ENCODE measurements at regions not wholly inside any gene's neighbourhood (a gene's known extent, or its start where the extent isn't known, plus 50 kb on each side); places are given as distances from the start of the nearest gene placed in this dataset.
"Not testable (repeated sequence)": the region's sequence is repeated elsewhere in the genome, so short reads cannot be mapped to it uniquely, and the experiment has no call there.

DNA sequence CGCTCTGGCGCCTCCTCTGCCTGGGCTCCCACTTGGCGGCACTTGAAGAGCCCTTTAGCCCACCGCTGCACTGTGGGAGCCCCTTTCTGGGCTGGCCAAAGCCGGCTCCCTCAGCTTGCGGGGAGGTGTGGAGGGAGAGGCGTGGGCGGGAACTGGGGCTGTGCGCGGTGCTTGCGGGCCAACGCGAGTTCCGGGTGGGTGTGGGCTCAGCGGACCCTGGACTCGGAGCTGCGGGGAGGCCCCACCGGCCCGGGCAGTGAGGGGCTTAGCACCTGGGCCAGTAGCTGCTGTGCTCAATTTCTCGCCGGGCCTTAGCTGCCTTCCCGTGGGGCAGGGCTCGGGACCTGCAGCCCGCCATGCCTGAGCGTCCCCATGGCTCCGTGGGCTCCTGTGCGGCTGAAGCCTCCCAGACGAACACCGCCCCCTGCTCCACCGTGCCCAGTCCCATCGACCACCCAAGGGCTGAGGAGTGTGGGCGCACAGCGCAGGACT is 216.2 kb downstream of the FGFR2 start:
- TF ChIP-seq, protein P1, sequence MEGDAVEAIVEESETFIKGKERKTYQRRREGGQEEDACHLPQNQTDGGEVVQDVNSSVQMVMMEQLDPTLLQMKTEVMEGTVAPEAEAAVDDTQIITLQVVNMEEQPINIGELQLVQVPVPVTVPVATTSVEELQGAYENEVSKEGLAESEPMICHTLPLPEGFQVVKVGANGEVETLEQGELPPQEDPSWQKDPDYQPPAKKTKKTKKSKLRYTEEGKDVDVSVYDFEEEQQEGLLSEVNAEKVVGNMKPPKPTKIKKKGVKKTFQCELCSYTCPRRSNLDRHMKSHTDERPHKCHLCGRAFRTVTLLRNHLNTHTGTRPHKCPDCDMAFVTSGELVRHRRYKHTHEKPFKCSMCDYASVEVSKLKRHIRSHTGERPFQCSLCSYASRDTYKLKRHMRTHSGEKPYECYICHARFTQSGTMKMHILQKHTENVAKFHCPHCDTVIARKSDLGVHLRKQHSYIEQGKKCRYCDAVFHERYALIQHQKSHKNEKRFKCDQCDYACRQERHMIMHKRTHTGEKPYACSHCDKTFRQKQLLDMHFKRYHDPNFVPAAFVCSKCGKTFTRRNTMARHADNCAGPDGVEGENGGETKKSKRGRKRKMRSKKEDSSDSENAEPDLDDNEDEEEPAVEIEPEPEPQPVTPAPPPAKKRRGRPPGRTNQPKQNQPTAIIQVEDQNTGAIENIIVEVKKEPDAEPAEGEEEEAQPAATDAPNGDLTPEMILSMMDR (IDR thresholded peaks at IDR 0.05): not testable (repeated sequence)
- not testable (repeated sequence) for TF ChIP-seq POLR2A (IDR thresholded peaks at IDR 0.05)
